ENCODE measurements at regions not wholly inside any gene's neighbourhood (a gene's known extent, or its start where the extent isn't known, plus 50 kb on each side); places are given as distances from the start of the nearest gene placed in this dataset.

DNA sequence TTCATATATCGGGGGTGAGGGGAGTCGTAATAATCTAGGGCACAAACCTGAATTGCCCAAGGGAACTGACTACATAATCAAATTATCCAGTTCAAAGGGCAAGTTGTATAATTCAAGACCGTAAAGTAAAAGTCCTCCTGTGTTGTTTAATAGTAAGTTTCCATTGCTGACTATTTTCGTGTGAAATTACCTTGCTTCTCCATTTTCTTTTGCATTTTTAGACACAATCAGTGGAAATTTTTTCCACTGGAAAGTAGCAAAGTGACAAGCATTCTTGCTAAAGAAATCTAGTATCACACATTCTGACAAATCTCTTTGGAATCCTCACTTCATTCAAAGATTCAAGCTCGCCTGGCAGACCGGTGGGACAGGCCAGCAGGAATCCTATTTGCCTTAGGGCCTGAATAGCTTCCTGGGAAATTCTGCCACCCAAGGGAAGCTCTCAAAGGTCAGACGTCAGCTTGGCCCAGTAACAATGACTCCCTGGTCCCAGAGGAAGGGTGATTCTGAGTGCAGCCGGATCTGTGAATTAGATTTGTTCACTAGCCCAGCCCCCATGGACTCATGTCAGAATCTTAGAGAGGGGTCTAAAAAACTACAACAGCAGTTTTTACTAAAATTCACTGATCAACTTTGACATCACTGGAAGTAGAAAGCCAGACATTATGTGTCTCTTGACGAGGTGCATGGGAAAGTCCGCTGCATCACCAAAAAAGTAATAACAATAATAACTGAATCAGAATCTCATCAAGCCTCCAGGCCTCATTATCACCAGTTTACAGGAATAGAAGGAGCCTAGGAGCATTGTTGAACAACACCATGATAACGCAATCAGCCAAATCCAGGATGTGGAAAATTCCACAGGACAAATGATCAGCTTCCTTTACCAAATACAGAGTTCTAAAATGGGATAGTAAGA is 161.0 kb downstream of the SKIDA1 start:
- no peak for TF ChIP-seq POLR2A (IDR thresholded peaks at IDR 0.05; ENCODE audit: low read depth, low read length)
- TF ChIP-seq POLR2AphosphoS5 (IDR thresholded peaks at IDR 0.05; ENCODE audit: low read depth, low read length), result no peak
